Activated naive CD4-positive, alpha-beta T cell treated with anti-CD3 and anti-CD28 coated beads, Interleukin-2, amount 50 U/mL, for 24 hours (primary cell): ENCODE measurements at regions not wholly inside any gene's neighbourhood (a gene's known extent, or its start where the extent isn't known, plus 50 kb on each side); places are given as distances from the start of the nearest gene placed in this dataset.
"Not testable (repeated sequence)": the region's sequence is repeated elsewhere in the genome, so short reads cannot be mapped to it uniquely, and the experiment has no call there.

Source experiments
- H3K27ac Mint-ChIP-seq: one replicate; pipeline ENCODE4 v1.8.0; 2021; ENCODE audit warnings: mild to moderate bottlenecking, mixed read lengths
- H3K27me3 Mint-ChIP-seq: one replicate; pipeline ENCODE4 v1.8.0; 2021; ENCODE audit warnings: mixed read lengths
- H3K36me3 Mint-ChIP-seq: one replicate; pipeline ENCODE4 v1.8.0; 2021; ENCODE audit warnings: mixed read lengths
- H3K4me1 Mint-ChIP-seq: one replicate; pipeline ENCODE4 v1.8.0; 2021; ENCODE audit warnings: mixed read lengths
- H3K4me3 Mint-ChIP-seq: one replicate; pipeline ENCODE4 v1.8.0; 2021; ENCODE audit warnings: mild to moderate bottlenecking, mixed read lengths
- H3K9me3 Mint-ChIP-seq: one replicate; pipeline ENCODE4 v1.8.0; 2021; ENCODE audit warnings: mixed read lengths

GRCh38 chr3:29181149-29181780 is 99.6 kb upstream of the RBMS3 start:
- Mint-ChIP-seq H3K4me1 (no peaks in the 10 kb centered on the region), H3K27ac (no peak overlapping the region), H3K27me3 (no peaks in the 10 kb centered on the region), H3K36me3 (no peaks in the 10 kb centered on the region), H3K4me3 (no peak overlapping the region), H3K9me3 (peaks cover 4% of the 10 kb centered on the region)

GRCh38 chr3:29181872-29182271 is 99.0 kb upstream of the RBMS3 start:
- peaks cover 4% of the 10 kb centered on the region for H3K9me3 Mint-ChIP-seq
- H3K27ac Mint-ChIP-seq, result no peak overlapping the region
- H3K36me3 Mint-ChIP-seq, result no peaks in the 10 kb centered on the region
- no peaks in the 10 kb centered on the region for H3K27me3 Mint-ChIP-seq
- no peak overlapping the region for H3K4me3 Mint-ChIP-seq
- peaks cover 1% of the 10 kb centered on the region for H3K4me1 Mint-ChIP-seq

GRCh38 chr3:29182828-29183227 is 98.0 kb upstream of the RBMS3 start:
- H3K27ac Mint-ChIP-seq, H3K36me3 Mint-ChIP-seq, H3K4me3 Mint-ChIP-seq, H3K9me3 Mint-ChIP-seq, H3K4me1 Mint-ChIP-seq, H3K27me3 Mint-ChIP-seq: not testable (repeated sequence)

GRCh38 chr3:29183346-29184087 is 97.4 kb upstream of the RBMS3 start:
- Mint-ChIP-seq H3K27me3 (no peaks in the 10 kb centered on the region), H3K4me3 (no peak overlapping the region), H3K36me3 (no peaks in the 10 kb centered on the region), H3K27ac (peak overlapping the region; percentile 9), H3K9me3 (peaks cover 4% of the 10 kb centered on the region), H3K4me1 (peaks cover 4% of the 10 kb centered on the region)

- no peaks in the 10 kb centered on the region for H3K36me3 Mint-ChIP-seq
- H3K4me1 Mint-ChIP-seq, result peaks cover 4% of the 10 kb centered on the region
- H3K27me3 Mint-ChIP-seq, result no peaks in the 10 kb centered on the region
- H3K27ac Mint-ChIP-seq, result peak overlapping the region; percentile 46
- H3K4me3 Mint-ChIP-seq, result no peak overlapping the region
- peaks cover 3% of the 10 kb centered on the region for H3K9me3 Mint-ChIP-seq
These were observed 95.2 kb upstream of the RBMS3 start for GRCh38 chr3:29185706-29186105.

- Mint-ChIP-seq H3K9me3 (no peaks in the 10 kb centered on the region), H3K4me1 (peaks cover 4% of the 10 kb centered on the region), H3K27ac (no peak overlapping the region), H3K4me3 (no peak overlapping the region), H3K36me3 (no peaks in the 10 kb centered on the region), H3K27me3 (no peaks in the 10 kb centered on the region)
These were observed 94.7 kb upstream of the RBMS3 start for GRCh38 chr3:29186131-29186599.

GRCh38 chr3:29186982-29187725 is 93.7 kb upstream of the RBMS3 start:
- H3K36me3 Mint-ChIP-seq, result no peaks in the 10 kb centered on the region
- peaks cover 4% of the 10 kb centered on the region for H3K4me1 Mint-ChIP-seq
- no peaks in the 10 kb centered on the region for H3K9me3 Mint-ChIP-seq

GRCh38 chr3:29189328-29189727 is 91.5 kb upstream of the RBMS3 start:
- H3K4me1 Mint-ChIP-seq, result peaks cover 4% of the 10 kb centered on the region
- peaks cover 4% of the 10 kb centered on the region for H3K9me3 Mint-ChIP-seq
- H3K4me3 Mint-ChIP-seq, result no peak overlapping the region
- H3K27ac Mint-ChIP-seq, result no peak overlapping the region
- H3K36me3 Mint-ChIP-seq, result no peaks in the 10 kb centered on the region
- no peaks in the 10 kb centered on the region for H3K27me3 Mint-ChIP-seq

More at GRCh38 chr3:29186982-29187725, 93.7 kb upstream of the RBMS3 start:
- Mint-ChIP-seq H3K27me3 (no peaks in the 10 kb centered on the region), H3K27ac (peak overlapping the region; percentile 88), H3K4me3 (no peak overlapping the region)

GRCh38 chr3:29194139-29194538 is 86.7 kb upstream of the RBMS3 start:
- Mint-ChIP-seq H3K4me1 (no peaks in the 10 kb centered on the region), H3K4me3 (no peak overlapping the region), H3K9me3 (peaks cover 10% of the 10 kb centered on the region), H3K36me3 (no peaks in the 10 kb centered on the region), H3K27me3 (no peaks in the 10 kb centered on the region), H3K27ac (no peak overlapping the region)

- Mint-ChIP-seq H3K27ac (no peak overlapping the region), H3K36me3 (no peaks in the 10 kb centered on the region), H3K4me1 (no peaks in the 10 kb centered on the region), H3K4me3 (no peak overlapping the region), H3K9me3 (peaks cover 10% of the 10 kb centered on the region), H3K27me3 (no peaks in the 10 kb centered on the region)
These were observed 85.8 kb upstream of the RBMS3 start for GRCh38 chr3:29195056-29195455.

GRCh38 chr3:29201604-29202003 is 79.3 kb upstream of the RBMS3 start:
- Mint-ChIP-seq H3K4me3 (no peak overlapping the region), H3K9me3 (no peaks in the 10 kb centered on the region), H3K27me3 (peaks cover 1% of the 10 kb centered on the region), H3K36me3 (no peaks in the 10 kb centered on the region), H3K27ac (no peak overlapping the region), H3K4me1 (no peaks in the 10 kb centered on the region)

GRCh38 chr3:29202378-29202777 is 78.5 kb upstream of the RBMS3 start:
- H3K27ac Mint-ChIP-seq, result no peak overlapping the region
- H3K4me3 Mint-ChIP-seq, result no peak overlapping the region
- peaks cover 1% of the 10 kb centered on the region for H3K27me3 Mint-ChIP-seq
- H3K4me1 Mint-ChIP-seq, result no peaks in the 10 kb centered on the region
- H3K9me3 Mint-ChIP-seq, result no peaks in the 10 kb centered on the region
- no peaks in the 10 kb centered on the region for H3K36me3 Mint-ChIP-seq

- Mint-ChIP-seq H3K27me3 (peaks cover 1% of the 10 kb centered on the region), H3K9me3 (no peaks in the 10 kb centered on the region), H3K4me3 (no peak overlapping the region), H3K4me1 (no peaks in the 10 kb centered on the region), H3K27ac (no peak overlapping the region), H3K36me3 (no peaks in the 10 kb centered on the region)
These were observed 77.0 kb upstream of the RBMS3 start for GRCh38 chr3:29203851-29204250.

GRCh38 chr3:29207427-29207826 is 73.4 kb upstream of the RBMS3 start:
- no peaks in the 10 kb centered on the region for H3K9me3 Mint-ChIP-seq
- H3K4me1 Mint-ChIP-seq, result no peaks in the 10 kb centered on the region
- H3K4me3 Mint-ChIP-seq, result no peak overlapping the region
- H3K27me3 Mint-ChIP-seq, result peaks cover 1% of the 10 kb centered on the region
- H3K36me3 Mint-ChIP-seq, result no peaks in the 10 kb centered on the region
- H3K27ac Mint-ChIP-seq, result no peak overlapping the region

GRCh38 chr3:29212789-29213433 is 68.0 kb upstream of the RBMS3 start:
- H3K27me3 Mint-ChIP-seq, result no peaks in the 10 kb centered on the region
- H3K4me3 Mint-ChIP-seq, result no peak overlapping the region
- no peaks in the 10 kb centered on the region for H3K9me3 Mint-ChIP-seq
- no peaks in the 10 kb centered on the region for H3K4me1 Mint-ChIP-seq
- H3K36me3 Mint-ChIP-seq, result no peaks in the 10 kb centered on the region
- H3K27ac Mint-ChIP-seq, result no peak overlapping the region
